BJ (cell line): ENCODE measurements at regions not wholly inside any gene's neighbourhood (a gene's known extent, or its start where the extent isn't known, plus 50 kb on each side); places are given as distances from the start of the nearest gene placed in this dataset.

ENCODE experiments used
- CTCF ChIA-PET: fragments of 350-600 bp; formaldehyde crosslinking; extraction: SDS; loops from one replicate; lab custom pipeline; 2021; ENCODE audit warnings: antibody characterized with exemption, inconsistent platforms; lab: Yijun Ruan, JAX
- POLR2A ChIA-PET: fragments of 300-600 bp; sonication (Branson Sonifier 250); formaldehyde crosslinking; extraction: SDS; loops from one replicate; lab custom pipeline; 2021; ENCODE audit warnings: antibody characterized with exemption; lab: Charles Lee
- DNase-seq: peaks from one replicate; pipeline ENCODE4 v3.0.0-alpha.2; 2011; ENCODE audit warnings: low read depth
- H3K27me3 ChIP-seq: 2 replicates; pipeline ENCODE4 v1.6.0; 2011; ENCODE audit warnings: low read length; ENCODE audit not compliant: control insufficient read depth, insufficient read depth
- H3K36me3 ChIP-seq: 2 replicates; pipeline ENCODE4 v1.5.1; 2011; ENCODE audit warnings: low read length; ENCODE audit not compliant: control insufficient read depth, insufficient read depth
- H3K4me3 ChIP-seq: 2 replicates; pipeline ENCODE4 v1.5.1; 2011; ENCODE audit warnings: low read depth, mild to moderate bottlenecking, control low read depth, low read length
- CTCF ChIP-seq: IDR thresholded peaks from 2 replicates; pipeline ENCODE4 v1.5.1; 2011; ENCODE audit warnings: low read depth, mild to moderate bottlenecking, control low read depth, inconsistent platforms, low read length, moderate library complexity; ENCODE audit not compliant: insufficient read depth

- CTCF ChIA-PET: interaction anchor here (1.2 to 1.4 kb wide), 2 partner anchors 7 to 38 kb away, joined by 3 read pairs; no protein-coding TSS in a partner anchor
- no peak for TF ChIP-seq CTCF
- POLR2A ChIA-PET: no interaction called here
- Histone ChIP-seq H3K27me3 (no peaks in the 10 kb centered on the region), H3K36me3 (no peaks in the 10 kb centered on the region), H3K4me3 (no peak overlapping the region)
- DNase-seq: no peak
These were observed 154.1 kb upstream of the POU2AF2 start for GRCh38 chr11:111091321-111091938.

DNA sequence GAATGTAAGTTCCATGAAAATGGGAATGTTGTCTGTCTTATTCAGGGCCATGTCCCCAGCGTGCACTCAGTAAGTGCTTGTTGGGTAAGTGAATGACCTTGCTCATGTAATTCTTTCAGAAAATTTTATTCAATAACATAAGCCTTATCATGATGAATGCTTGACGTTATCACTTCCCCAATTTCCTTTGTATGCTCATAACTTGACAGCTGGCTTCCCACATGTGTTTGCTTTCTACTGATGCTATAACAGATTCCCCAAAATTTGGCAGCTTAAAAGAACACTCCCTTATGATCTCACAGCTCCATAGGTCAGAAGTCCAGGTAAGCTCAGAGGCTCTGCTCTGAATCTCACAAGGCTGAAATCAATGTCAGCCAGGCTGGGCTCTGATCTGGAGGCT lies 155.8 kb upstream of the POU2AF2 start:
- no peak for DNase-seq
- ChIA-PET CTCF (no interaction called here), POLR2A (no interaction called here)
- TF ChIP-seq CTCF: no peak
- Histone ChIP-seq H3K36me3 (no peaks in the 10 kb centered on the region), H3K4me3 (no peak overlapping the region), H3K27me3 (no peaks in the 10 kb centered on the region)

DNA sequence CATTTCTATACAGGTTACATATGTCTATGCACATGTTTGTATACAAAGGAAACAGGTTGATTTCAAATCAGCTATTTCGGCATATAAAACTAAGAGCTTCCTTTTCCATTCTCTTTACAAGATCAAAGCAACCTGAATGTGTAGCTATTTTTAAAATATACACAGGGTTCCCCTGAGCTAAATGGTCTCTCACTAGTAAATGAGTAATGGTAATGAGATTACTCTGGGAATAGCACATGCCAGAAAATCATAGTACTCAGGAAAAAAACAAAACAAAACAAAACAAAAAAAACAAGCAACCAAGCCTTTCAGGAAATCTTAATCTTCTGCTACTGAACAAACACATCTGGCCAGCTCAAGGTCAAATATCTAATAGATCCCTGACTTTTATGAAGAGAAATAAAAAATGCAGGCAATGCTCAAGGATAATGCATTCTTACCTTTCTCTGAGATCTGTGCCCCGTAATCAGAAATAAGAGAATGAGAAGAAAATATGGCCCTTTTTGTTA lies 156.6 kb upstream of the POU2AF2 start:
- Histone ChIP-seq H3K27me3 (no peaks in the 10 kb centered on the region), H3K36me3 (no peaks in the 10 kb centered on the region), H3K4me3 (no peak overlapping the region)
- DNase-seq: no peak
- TF ChIP-seq CTCF: no peak
- ChIA-PET POLR2A (no interaction called here), CTCF (interaction anchor here (0.5 kb wide), 1 partner anchor 1584 kb away, joined by 3 read pairs; no protein-coding TSS in a partner anchor)

DNA sequence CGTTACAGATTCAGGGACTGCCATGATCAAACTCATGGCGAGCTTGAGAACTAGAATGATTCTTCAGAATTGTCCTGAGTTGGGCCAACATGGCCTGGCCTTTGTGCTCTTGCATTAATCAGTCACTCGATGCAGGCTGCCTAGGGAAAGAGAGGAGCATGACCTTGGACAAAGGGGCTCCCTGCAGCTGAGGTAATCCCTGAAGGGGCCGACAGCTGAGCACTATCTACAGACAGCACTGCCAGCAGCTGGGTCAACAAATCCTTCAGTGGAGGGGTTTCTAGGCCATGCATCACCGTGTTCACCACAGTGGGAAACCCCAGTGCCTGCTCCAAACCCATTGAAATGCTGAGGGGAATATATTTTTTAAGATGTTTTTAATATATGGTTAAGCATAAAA lies 159.5 kb upstream of the POU2AF2 start:
- no peak for TF ChIP-seq CTCF
- Histone ChIP-seq H3K36me3 (no peaks in the 10 kb centered on the region), H3K27me3 (no peaks in the 10 kb centered on the region), H3K4me3 (no peak overlapping the region)
- ChIA-PET POLR2A (no interaction called here), CTCF (no interaction called here)
- DNase-seq: no peak

DNA sequence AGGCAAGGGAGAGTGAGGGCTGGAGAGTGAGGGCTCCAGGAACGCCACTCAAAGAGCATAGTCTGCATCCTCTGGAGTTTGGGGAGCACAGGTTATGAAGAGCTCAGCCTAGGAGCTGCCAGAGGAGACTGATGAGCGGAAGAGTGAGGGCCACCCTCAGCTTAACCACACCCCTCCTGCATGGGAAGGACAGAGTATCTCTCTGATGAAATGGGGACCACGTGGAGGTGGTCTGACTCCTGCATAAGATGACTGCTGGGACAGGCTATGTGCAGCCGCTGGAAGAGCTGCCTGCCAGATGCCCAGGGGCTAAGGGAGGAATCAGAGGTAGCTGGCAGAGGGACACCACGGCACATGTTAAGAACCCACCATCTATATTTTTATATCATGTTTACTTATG lies 162.9 kb upstream of the POU2AF2 start:
- ChIA-PET POLR2A (no interaction called here), CTCF (interaction anchor here (0.6 kb wide), 1 partner anchor 618 kb away, joined by 3 read pairs; no protein-coding TSS in a partner anchor)
- no peak for TF ChIP-seq CTCF

More for the DNA sequence above, 162.9 kb upstream of the POU2AF2 start:
- DNase-seq: no peak
- H3K36me3 ChIP-seq: no peaks in the 10 kb centered on the region
- H3K4me3 ChIP-seq: no peak overlapping the region
- no peaks in the 10 kb centered on the region for H3K27me3 ChIP-seq
